ENCODE measurements at regions not wholly inside any gene's neighbourhood (a gene's known extent, or its start where the extent isn't known, plus 50 kb on each side); places are given as distances from the start of the nearest gene placed in this dataset.

GRCh38 chr2:122031544-122032263, 276.3 kb downstream of the TSN start:
- H3K36me3 ChIP-seq (ENCODE audit: control insufficient read depth, low read length): no peaks in the 10 kb centered on the region

GRCh38 chr2:122032264-122032645, 276.8 kb downstream of the TSN start:
- no peaks in the 10 kb centered on the region for H3K36me3 ChIP-seq (ENCODE audit: control insufficient read depth, low read length)
- no peaks in the 10 kb centered on the region for H4K20me1 ChIP-seq (ENCODE audit: control insufficient read depth, insufficient read depth, low read depth, low read length)
- H3K4me3 ChIP-seq (ENCODE audit: low read length): no peak overlapping the region
- H3K4me1 ChIP-seq (ENCODE audit: control insufficient read depth, low read length): no peaks in the 10 kb centered on the region; the same call in 1 of the 2 replicates
- H3K79me2 ChIP-seq (ENCODE audit: control insufficient read depth, low read length): no peaks in the 10 kb centered on the region
- no peak overlapping the region for H3K27ac ChIP-seq (ENCODE audit: low read depth, low read length)
- TF ChIP-seq CTCF (IDR thresholded peaks at IDR 0.05; ENCODE audit: low read depth, low read length, poor library complexity, severe bottlenecking) (no peak), EZH2phosphoT487 (IDR thresholded peaks at IDR 0.05; ENCODE audit: borderline replicate concordance, low read length) (no peak)
- no peaks in the 10 kb centered on the region for H3F3A ChIP-seq (ENCODE audit: control insufficient read depth, insufficient read depth)
- no peaks in the 10 kb centered on the region for H3K9me2 ChIP-seq (replicated peaks; ENCODE audit: control insufficient read depth, low read length)
- H3K9me3 ChIP-seq (ENCODE audit: control insufficient read depth, insufficient read depth, low read length): no peaks in the 10 kb centered on the region
- H3K4me2 ChIP-seq (ENCODE audit: low read length): no peak overlapping the region
- peaks cover 15% of the 10 kb centered on the region for H3K27me3 ChIP-seq (ENCODE audit: control insufficient read depth, low read length)

More at GRCh38 chr2:122031544-122032263, 276.3 kb downstream of the TSN start:
- Histone ChIP-seq H3K79me2 (ENCODE audit: control insufficient read depth, low read length) (no peaks in the 10 kb centered on the region), H3K27ac (ENCODE audit: low read depth, low read length) (no peak overlapping the region), H3K4me2 (ENCODE audit: low read length) (no peak overlapping the region), H3K9me3 (ENCODE audit: control insufficient read depth, insufficient read depth, low read length) (no peaks in the 10 kb centered on the region), H3K4me3 (ENCODE audit: low read length) (no peak overlapping the region), H4K20me1 (ENCODE audit: control insufficient read depth, insufficient read depth, low read depth, low read length) (no peaks in the 10 kb centered on the region), H3K9me2 (replicated peaks; ENCODE audit: control insufficient read depth, low read length) (no peaks in the 10 kb centered on the region), H3K27me3 (ENCODE audit: control insufficient read depth, low read length) (peaks cover 15% of the 10 kb centered on the region), H3F3A (ENCODE audit: control insufficient read depth, insufficient read depth) (no peaks in the 10 kb centered on the region), H3K4me1 (ENCODE audit: control insufficient read depth, low read length) (no peaks in the 10 kb centered on the region; the same call in 1 of the 2 replicates)
- TF ChIP-seq CTCF (IDR thresholded peaks at IDR 0.05; ENCODE audit: low read depth, low read length, poor library complexity, severe bottlenecking): no peak
- no peak for TF ChIP-seq EZH2phosphoT487 (IDR thresholded peaks at IDR 0.05; ENCODE audit: borderline replicate concordance, low read length)

- Histone ChIP-seq H3K27me3 (ENCODE audit: control insufficient read depth, low read length) (peaks cover 15% of the 10 kb centered on the region), H4K20me1 (ENCODE audit: control insufficient read depth, insufficient read depth, low read depth, low read length) (no peaks in the 10 kb centered on the region), H3K27ac (ENCODE audit: low read depth, low read length) (no peak overlapping the region), H3K36me3 (ENCODE audit: control insufficient read depth, low read length) (no peaks in the 10 kb centered on the region), H3K4me1 (ENCODE audit: control insufficient read depth, low read length) (no peaks in the 10 kb centered on the region; the same call in 1 of the 2 replicates), H3K4me2 (ENCODE audit: low read length) (no peak overlapping the region), H3K4me3 (ENCODE audit: low read length) (no peak overlapping the region), H3K9me2 (replicated peaks; ENCODE audit: control insufficient read depth, low read length) (no peaks in the 10 kb centered on the region), H3K79me2 (ENCODE audit: control insufficient read depth, low read length) (no peaks in the 10 kb centered on the region), H3F3A (ENCODE audit: control insufficient read depth, insufficient read depth) (no peaks in the 10 kb centered on the region), H3K9me3 (ENCODE audit: control insufficient read depth, insufficient read depth, low read length) (no peaks in the 10 kb centered on the region)
- TF ChIP-seq EZH2phosphoT487 (IDR thresholded peaks at IDR 0.05; ENCODE audit: borderline replicate concordance, low read length) (no peak), CTCF (IDR thresholded peaks at IDR 0.05; ENCODE audit: low read depth, low read length, poor library complexity, severe bottlenecking) (no peak)
Observed at GRCh38 chr2:122033778-122034177, 278.3 kb downstream of the TSN start.
